Prostate gland (tissue), 2 donors: ENCODE measurements at regions not wholly inside any gene's neighbourhood (a gene's known extent, or its start where the extent isn't known, plus 50 kb on each side); places are given as distances from the start of the nearest gene placed in this dataset.

ENCODE experiments used
- DNase-seq: peaks from one replicate; pipeline ENCODE4 v3.0.0-alpha.2; 2019; ENCODE audit warnings: low spot score
- H3K27ac ChIP-seq, 2 donors: fragments of 200-600 bp; sonication (generic); 2 replicates each; pipeline ENCODE4 v1.5.1; 2017 to 2019
- H3K27me3 ChIP-seq: fragments of 200-600 bp; sonication (generic); replicated peaks from 2 replicates; pipeline ENCODE4 v1.5.1; 2019; ENCODE audit not compliant: insufficient read depth
- H3K36me3 ChIP-seq, 2 donors: fragments of 200-600 bp; sonication (generic); 1 replicate in 1 of 2; 2 replicates in 1 of 2; pipeline versions ENCODE4 v1.5.1 to v1.8.1; 2017 to 2019
- H3K4me1 ChIP-seq: fragments of 200-600 bp; sonication (generic); replicated peaks from 2 replicates; pipeline ENCODE4 v1.5.1; 2019
- H3K4me3 ChIP-seq, 2 donors: fragments of 200-600 bp; sonication (generic); 2 replicates each; pipeline ENCODE4 v1.5.1; 2017 to 2019
- H3K9me3 ChIP-seq: fragments of 200-600 bp; sonication (generic); 2 replicates; pipeline ENCODE4 v1.5.1; 2017
- CTCF ChIP-seq, 4 experiments: fragments of 200-600 bp in 2 of 4; fragments of 450-650 bp in 2 of 4; sonication (generic) in 2 of 4; IDR thresholded peaks; 1 replicate in 3 of 4; 2 replicates in 1 of 4; pipeline ENCODE4 v1.5.1; 2016 to 2019; ENCODE audit warnings: antibody characterized with exemption in 4 of 4, mild to moderate bottlenecking in 2 of 4, moderate library complexity in 2 of 4
- POLR2A ChIP-seq: fragments of 450-650 bp; IDR thresholded peaks from one replicate; pipeline ENCODE4 v1.6.1; 2016; ENCODE audit warnings: antibody characterized with exemption, mild to moderate bottlenecking
- POLR2AphosphoS5 ChIP-seq: sonication (generic); formaldehyde crosslinking; IDR thresholded peaks from one replicate; pipeline ENCODE4 v1.6.1; 2017; ENCODE audit warnings: antibody characterized with exemption
- WGBS: methylation state at CpG from one replicate; pipeline ENCODE4 v1.1.5; 2018; 5-methylcytosine and 5-hydroxymethylcytosine counted together
- intact Hi-C: fragments of 100-400 bp; cut with DNase I; formaldehyde crosslinking; loops from one replicate; pipeline ENCODE4 v1.14.2; 2022

DNA sequence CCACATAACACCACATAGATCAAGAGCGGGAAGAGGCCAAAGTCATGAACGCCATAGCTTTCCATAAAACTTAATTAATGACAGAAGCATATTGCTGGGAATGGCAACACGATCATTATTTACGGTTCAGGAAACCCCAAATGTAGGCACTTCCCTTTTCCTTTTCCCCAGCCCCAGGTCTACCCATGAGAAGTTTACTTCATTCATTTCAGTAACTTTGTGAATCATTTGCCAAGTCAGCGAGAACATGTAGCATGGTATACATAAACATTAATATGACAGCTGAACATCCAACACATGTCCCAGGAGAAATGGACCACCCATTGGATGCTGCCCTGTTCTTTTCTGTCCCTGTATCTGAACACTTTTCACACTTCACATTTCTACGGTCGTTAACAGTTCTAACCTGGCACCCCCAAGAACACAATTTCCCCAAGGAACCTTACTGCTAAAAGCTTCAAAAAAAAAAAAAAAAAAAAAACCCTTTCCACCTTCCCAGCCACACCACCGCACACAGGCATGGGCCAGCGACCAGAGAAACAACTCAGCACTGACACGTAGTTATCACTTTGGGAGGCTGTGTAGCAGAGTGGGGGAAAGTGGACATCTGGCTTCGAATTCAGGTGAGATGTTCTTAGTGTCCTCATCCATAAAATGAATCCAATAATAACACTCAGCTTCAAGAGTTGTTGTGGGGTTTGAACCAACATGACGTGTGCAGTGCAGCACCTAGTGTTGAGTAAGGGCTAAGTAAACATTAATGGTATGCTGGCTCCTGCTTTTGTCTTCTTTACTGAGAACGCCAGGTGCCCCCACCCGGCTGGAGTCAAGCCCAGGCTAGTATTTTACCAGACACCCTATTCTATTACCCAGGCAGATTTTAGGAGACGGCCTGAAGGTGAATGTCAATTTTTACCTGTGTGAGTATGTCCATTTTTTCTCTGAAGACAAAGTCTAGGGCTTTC lies 371.5 kb downstream of the LNPK start:
- no peaks in the 10 kb centered on the region for H3K9me3 ChIP-seq
- no peak for TF ChIP-seq CTCF (IDR thresholded peaks at IDR 0.05)
- TF ChIP-seq POLR2A, result no peak
- TF ChIP-seq POLR2AphosphoS5, result no peak
- intact Hi-C loops, result no loop called here
- H3K27ac ChIP-seq, result no peak overlapping the region
- no peaks in the 10 kb centered on the region for H3K36me3 ChIP-seq
- no peak for DNase-seq
- no peaks in the 10 kb centered on the region for H3K27me3 ChIP-seq
- no peaks in the 10 kb centered on the region for H3K4me1 ChIP-seq
- 49% methylated on average over 15 of the region's 15 CpGs for WGBS
- H3K4me3 ChIP-seq, result no peak overlapping the region

- TF ChIP-seq POLR2AphosphoS5, result no peak
- no peak for TF ChIP-seq CTCF (IDR thresholded peaks at IDR 0.05)
- no peak for TF ChIP-seq POLR2A
- intact Hi-C loops, result no loop called here
- Histone ChIP-seq H3K4me1 (no peaks in the 10 kb centered on the region), H3K27ac (no peak overlapping the region), H3K4me3 (no peak overlapping the region), H3K27me3 (no peaks in the 10 kb centered on the region), H3K9me3 (no peaks in the 10 kb centered on the region), H3K36me3 (no peaks in the 10 kb centered on the region)
- DNase-seq, result no peak
Measured at GRCh38 chr2:175628243-175628642, 373.8 kb downstream of the LNPK start.

DNA sequence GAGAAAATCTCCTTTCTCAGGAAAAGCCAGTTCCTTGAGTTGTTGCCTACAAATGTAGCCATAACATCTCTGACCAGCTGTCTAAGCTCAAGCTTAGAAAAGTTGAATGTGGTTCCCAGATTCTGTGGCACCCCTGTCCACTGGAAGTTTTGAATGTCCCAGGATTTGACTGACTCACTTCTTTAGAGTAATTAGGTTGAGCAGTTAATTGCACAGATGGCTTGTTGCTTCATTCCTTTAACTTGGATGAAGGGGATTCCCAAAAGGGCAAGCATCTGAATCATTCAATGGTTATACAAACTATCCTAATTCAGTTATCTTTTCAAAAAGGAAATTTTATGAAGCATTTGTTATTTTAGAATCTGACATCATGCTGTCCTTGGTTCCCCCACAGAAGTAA lies 374.7 kb downstream of the LNPK start:
- TF ChIP-seq CTCF (IDR thresholded peaks at IDR 0.05), result no peak
- TF ChIP-seq POLR2AphosphoS5, result no peak
- TF ChIP-seq POLR2A, result no peak
- Histone ChIP-seq H3K9me3 (no peaks in the 10 kb centered on the region), H3K4me1 (no peaks in the 10 kb centered on the region), H3K27me3 (no peaks in the 10 kb centered on the region), H3K4me3 (no peak overlapping the region), H3K27ac (no peak overlapping the region), H3K36me3 (no peaks in the 10 kb centered on the region)
- intact Hi-C loops, result no loop called here
- no peak for DNase-seq

DNA sequence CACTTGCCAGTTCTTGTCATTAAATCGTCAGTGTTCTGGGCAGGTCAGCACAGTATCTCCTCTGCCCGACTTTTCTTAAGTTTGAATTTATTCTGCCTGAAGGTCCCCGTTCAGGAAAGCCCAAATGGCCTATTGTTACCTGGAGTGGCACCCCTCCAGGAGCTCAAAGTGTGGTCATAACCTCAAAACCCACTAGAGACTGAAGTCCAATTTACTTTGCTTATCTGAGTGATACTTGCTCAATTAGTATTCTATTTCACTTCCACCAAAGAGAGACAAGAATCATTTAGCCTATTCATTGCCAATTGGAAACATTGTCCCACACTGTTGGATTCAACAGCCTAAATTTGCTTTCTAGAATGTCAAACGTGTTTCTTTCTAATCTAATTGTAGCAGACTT lies 375.3 kb downstream of the LNPK start:
- no peaks in the 10 kb centered on the region for H3K27me3 ChIP-seq
- H3K27ac ChIP-seq, result no peak overlapping the region
- no peak overlapping the region for H3K4me3 ChIP-seq
- H3K36me3 ChIP-seq, result no peaks in the 10 kb centered on the region
- WGBS, result 71% methylated on average over 4 of the region's 4 CpGs
- no peak for DNase-seq
- no peak for TF ChIP-seq POLR2A
- no peak for TF ChIP-seq POLR2AphosphoS5
- TF ChIP-seq CTCF (IDR thresholded peaks at IDR 0.05), result no peak
- intact Hi-C loops, result no loop called here
- H3K4me1 ChIP-seq, result no peaks in the 10 kb centered on the region
- no peaks in the 10 kb centered on the region for H3K9me3 ChIP-seq

DNA sequence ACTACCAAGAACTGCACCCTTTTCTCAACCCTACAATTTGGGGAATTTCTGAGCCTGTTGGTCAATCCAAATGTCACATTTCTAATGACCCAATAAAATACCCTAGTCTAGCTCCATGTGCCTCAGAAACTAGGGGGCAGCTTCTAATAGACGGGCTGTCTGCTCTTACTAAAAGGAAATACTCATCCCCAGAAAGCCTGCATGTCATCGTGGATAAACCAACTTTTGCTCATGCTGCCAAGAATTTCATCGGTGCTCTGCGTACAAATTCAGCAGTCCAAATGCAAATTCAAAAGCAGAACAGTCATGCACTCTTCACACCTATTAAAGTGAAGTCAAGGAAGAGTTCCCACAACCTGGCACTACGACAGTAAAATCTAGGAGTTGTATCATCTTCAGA lies 377.3 kb downstream of the LNPK start:
- no peaks in the 10 kb centered on the region for H3K9me3 ChIP-seq
- intact Hi-C loops, result no loop called here

More for the DNA sequence above, 377.3 kb downstream of the LNPK start:
- Histone ChIP-seq H3K27ac (no peak overlapping the region), H3K36me3 (no peaks in the 10 kb centered on the region), H3K4me3 (no peak overlapping the region), H3K27me3 (no peaks in the 10 kb centered on the region), H3K4me1 (no peaks in the 10 kb centered on the region)
- WGBS, result 32% methylated on average over 5 of the region's 5 CpGs
- no peak for TF ChIP-seq POLR2AphosphoS5
- TF ChIP-seq POLR2A, result no peak
- no peak for TF ChIP-seq CTCF (IDR thresholded peaks at IDR 0.05)
- DNase-seq, result no peak
